Gastrocnemius medialis (tissue), 4 donors: ENCODE measurements at regions not wholly inside any gene's neighbourhood (a gene's known extent, or its start where the extent isn't known, plus 50 kb on each side); places are given as distances from the start of the nearest gene placed in this dataset.

Experiments
- CTCF ChIP-seq, 5 experiments: fragments of 450-650 bp in 3 of 5; fragments of 200-600 bp in 2 of 5; sonication (generic) in 2 of 5; IDR thresholded peaks in 4 of 5; conservative IDR thresholded peaks in 1 of 5; 1 replicate in 4 of 5; 2 replicates in 1 of 5; pipeline ENCODE4 v1.5.1; 2016 to 2019; ENCODE audit warnings: antibody characterized with exemption in 5 of 5, mild to moderate bottlenecking in 3 of 5, moderate library complexity in 3 of 5
- POLR2A ChIP-seq, 2 donors: fragments of 450-650 bp; IDR thresholded peaks; one replicate each; pipeline ENCODE4 v1.6.1; 2017; ENCODE audit warnings: antibody characterized with exemption in 2 of 2, mild to moderate bottlenecking in 2 of 2, moderate library complexity in 2 of 2

GRCh38 chr13:59468396-59468795, 695.3 kb downstream of the DIAPH3 start:
- TF ChIP-seq CTCF (IDR thresholded peaks at IDR 0.05 in 4 of 5, conservative IDR thresholded peaks at IDR 0.05 in 1 of 5) (no peak), POLR2A (IDR thresholded peaks at IDR 0.05) (no peak)
